Tibial artery (tissue), 4 donors: ENCODE measurements at regions not wholly inside any gene's neighbourhood (a gene's known extent, or its start where the extent isn't known, plus 50 kb on each side); places are given as distances from the start of the nearest gene placed in this dataset.
"Not testable (repeated sequence)": the region's sequence is repeated elsewhere in the genome, so short reads cannot be mapped to it uniquely, and the experiment has no call there.

ENCODE experiments used
- DNase-seq, 2 donors: peaks; one replicate each; pipeline ENCODE4 v3.0.0-alpha.2; 2019
- H3K27ac ChIP-seq, 2 donors: fragments of 200-600 bp; sonication (generic) in 1 of 2; 1 replicate in 1 of 2; 2 replicates in 1 of 2; pipeline ENCODE4 v1.5.1; 2018 to 2019; ENCODE audit warnings: mild to moderate bottlenecking in 1 of 2
- H3K27me3 ChIP-seq, 2 donors: fragments of 200-600 bp; sonication (generic) in 1 of 2; one replicate each; pipeline versions ENCODE4 v1.5.1 to v1.6.0; 2016 to 2019
- H3K36me3 ChIP-seq, 3 donors: fragments of 200-600 bp; sonication (generic) in 2 of 3; one replicate each; pipeline ENCODE4 v1.5.1; 2016 to 2019; ENCODE audit warnings: mild to moderate bottlenecking in 2 of 3
- H3K4me1 ChIP-seq, 4 donors: fragments of 200-600 bp; sonication (generic) in 2 of 4; 1 replicate in 3 of 4; 2 replicates in 1 of 4; pipeline ENCODE4 v1.5.1; 2016 to 2019
- H3K4me3 ChIP-seq, 2 donors: fragments of 200-600 bp; sonication (generic) in 1 of 2; 1 replicate in 1 of 2; 2 replicates in 1 of 2; pipeline ENCODE4 v1.5.1; 2018 to 2019; ENCODE audit warnings: mild to moderate bottlenecking in 2 of 2
- H3K9me3 ChIP-seq, 3 donors: fragments of 200-600 bp; sonication (generic) in 1 of 3; one replicate each; pipeline ENCODE4 v1.5.1; 2016 to 2019
- CTCF ChIP-seq, 2 experiments: fragments of 200-600 bp in 1 of 2; fragments of 450-650 bp in 1 of 2; IDR thresholded peaks; one replicate each; pipeline ENCODE4 v1.5.1; 2017 to 2019; ENCODE audit warnings: antibody characterized with exemption in 2 of 2, mild to moderate bottlenecking in 1 of 2, moderate library complexity in 1 of 2
- intact Hi-C: fragments of 100-400 bp; cut with DNase I; formaldehyde crosslinking; loops from one replicate; pipeline ENCODE4 v1.15.0; 2023; ENCODE audit warnings: low total_unique reads

GRCh38 chr3:28057539-28057938, 183.9 kb upstream of the CMC1 start:
- no peak for DNase-seq
- no peak overlapping the region for H3K4me3 ChIP-seq
- H3K4me1 ChIP-seq = no peaks in the 10 kb centered on the region
- H3K36me3 ChIP-seq = no peaks in the 10 kb centered on the region
- no peak overlapping the region for H3K27ac ChIP-seq
- H3K9me3 ChIP-seq = no peaks in the 10 kb centered on the region
- intact Hi-C loops = no loop called here
- no peaks in the 10 kb centered on the region for H3K27me3 ChIP-seq
- TF ChIP-seq CTCF (IDR thresholded peaks at IDR 0.05) = no peak

GRCh38 chr3:28059199-28059598, 182.2 kb upstream of the CMC1 start:
- H3K4me3 ChIP-seq, DNase-seq, intact Hi-C loops, H3K4me1 ChIP-seq, H3K27me3 ChIP-seq, H3K36me3 ChIP-seq, H3K27ac ChIP-seq, H3K9me3 ChIP-seq: not testable (repeated sequence)

GRCh38 chr3:28066020-28066419, 175.4 kb upstream of the CMC1 start:
- intact Hi-C loops = no loop called here
- Histone ChIP-seq H3K27ac (no peak overlapping the region), H3K27me3 (no peaks in the 10 kb centered on the region), H3K9me3 (peaks cover 0 to 15% (median 2%) of the 10 kb centered on the region in 3 donors), H3K4me1 (no peaks in the 10 kb centered on the region), H3K4me3 (no peak overlapping the region), H3K36me3 (no peaks in the 10 kb centered on the region)
- TF ChIP-seq CTCF (IDR thresholded peaks at IDR 0.05) = no peak
- DNase-seq = no peak

GRCh38 chr3:28067014-28067413, 174.4 kb upstream of the CMC1 start:
- H3K9me3 ChIP-seq = peaks cover 0 to 15% (median 2%) of the 10 kb centered on the region in 3 donors
- no peak overlapping the region for H3K4me3 ChIP-seq
- TF ChIP-seq CTCF (IDR thresholded peaks at IDR 0.05) = no peak
- no peak overlapping the region for H3K27ac ChIP-seq
- H3K27me3 ChIP-seq = no peaks in the 10 kb centered on the region
- DNase-seq = no peak
- intact Hi-C loops = no loop called here
- no peaks in the 10 kb centered on the region for H3K36me3 ChIP-seq
- H3K4me1 ChIP-seq = no peaks in the 10 kb centered on the region

- Histone ChIP-seq H3K27me3 (no peaks in the 10 kb centered on the region), H3K4me3 (no peak overlapping the region), H3K9me3 (peaks cover 0 to 15% (median 2%) of the 10 kb centered on the region in 3 donors), H3K4me1 (no peaks in the 10 kb centered on the region), H3K36me3 (no peaks in the 10 kb centered on the region), H3K27ac (no peak overlapping the region)
- TF ChIP-seq CTCF (IDR thresholded peaks at IDR 0.05) = no peak
- DNase-seq = no peak
- intact Hi-C loops = no loop called here
Observed at GRCh38 chr3:28068342-28068741, 173.1 kb upstream of the CMC1 start.

- Histone ChIP-seq H3K4me3 (no peak overlapping the region), H3K27ac (no peak overlapping the region), H3K4me1 (no peaks in the 10 kb centered on the region), H3K36me3 (no peaks in the 10 kb centered on the region), H3K9me3 (peaks cover 0 to 15% (median 2%) of the 10 kb centered on the region in 3 donors), H3K27me3 (no peaks in the 10 kb centered on the region)
- no peak for TF ChIP-seq CTCF (IDR thresholded peaks at IDR 0.05)
- intact Hi-C loops = no loop called here
- DNase-seq = no peak
Observed at GRCh38 chr3:28069438-28069837, 172.0 kb upstream of the CMC1 start.
